ENCODE measurements at regions not wholly inside any gene's neighbourhood (a gene's known extent, or its start where the extent isn't known, plus 50 kb on each side); places are given as distances from the start of the nearest gene placed in this dataset.

GRCh38 chr10:117460846-117461765 is 81.4 kb upstream of the EMX2 start:
- TF ChIP-seq CTCF (IDR thresholded peaks at IDR 0.05) = no peak
- Histone ChIP-seq H3K27ac (ENCODE audit: low read length) (no peak overlapping the region), H3K9me3 (ENCODE audit: control insufficient read depth, insufficient read depth, low read length) (no peaks in the 10 kb centered on the region), H3K36me3 (ENCODE audit: control insufficient read depth, insufficient read depth, low read length) (no peaks in the 10 kb centered on the region), H3K27me3 (ENCODE audit: control insufficient read depth, insufficient read depth, low read length) (peaks cover 12% of the 10 kb centered on the region), H3K4me3 (ENCODE audit: low read length) (no peak overlapping the region), H3K4me1 (ENCODE audit: control insufficient read depth, insufficient read depth, low read length) (peaks cover 14% of the 10 kb centered on the region)
- whole genome bisulfite sequencing (ENCODE audit: insufficient coverage) = 90% methylated on average over 6 of the region's 7 CpGs
- DNase-seq = no peak
- peaks cover 12 to 13% of the 10 kb centered on the region in 2 donors for H3K27me3 Mint-ChIP-seq (ENCODE audit: low read depth in 2 of 2)
- no peak overlapping the region for H3K27ac Mint-ChIP-seq
- no peaks in the 10 kb centered on the region for H3K36me3 Mint-ChIP-seq
- intact Hi-C loops (cut with micrococcal nuclease) = no loop called here
- H3K4me1 Mint-ChIP-seq = no peaks in the 10 kb centered on the region
- H3K4me3 Mint-ChIP-seq = no peak overlapping the region
- H3K9me3 Mint-ChIP-seq = no peaks in the 10 kb centered on the region
- ATAC-seq = no peak

GRCh38 chr10:117458571-117458970 is 83.3 kb upstream of the PDZD8 start:
- no peak overlapping the region for H3K4me3 Mint-ChIP-seq
- no peaks in the 10 kb centered on the region for H3K9me3 Mint-ChIP-seq
- H3K36me3 Mint-ChIP-seq = no peaks in the 10 kb centered on the region
- no peak for DNase-seq
- peaks cover 0 to 8% of the 10 kb centered on the region in 2 donors for H3K4me1 Mint-ChIP-seq
- no peak for ATAC-seq
- intact Hi-C loops (cut with micrococcal nuclease) = no loop called here
- no peak overlapping the region for H3K27ac ChIP-seq (ENCODE audit: low read length)
- H3K36me3 ChIP-seq (ENCODE audit: control insufficient read depth, insufficient read depth, low read length) = no peaks in the 10 kb centered on the region
- TF ChIP-seq CTCF (IDR thresholded peaks at IDR 0.05) = no peak
- WGBS (ENCODE audit: insufficient coverage) = 71% methylated on average over 3 of the region's 4 CpGs
- H3K9me3 ChIP-seq (ENCODE audit: control insufficient read depth, insufficient read depth, low read length) = peaks cover 10% of the 10 kb centered on the region
- peaks cover 17% of the 10 kb centered on the region for H3K27me3 ChIP-seq (ENCODE audit: control insufficient read depth, insufficient read depth, low read length)
- peaks cover 13 to 25% of the 10 kb centered on the region in 2 donors for H3K27me3 Mint-ChIP-seq (ENCODE audit: low read depth in 2 of 2)
- no peak overlapping the region for H3K27ac Mint-ChIP-seq
- H3K4me1 ChIP-seq (ENCODE audit: control insufficient read depth, insufficient read depth, low read length) = peaks cover 31% of the 10 kb centered on the region
- no peak overlapping the region for H3K4me3 ChIP-seq (ENCODE audit: low read length)

DNA sequence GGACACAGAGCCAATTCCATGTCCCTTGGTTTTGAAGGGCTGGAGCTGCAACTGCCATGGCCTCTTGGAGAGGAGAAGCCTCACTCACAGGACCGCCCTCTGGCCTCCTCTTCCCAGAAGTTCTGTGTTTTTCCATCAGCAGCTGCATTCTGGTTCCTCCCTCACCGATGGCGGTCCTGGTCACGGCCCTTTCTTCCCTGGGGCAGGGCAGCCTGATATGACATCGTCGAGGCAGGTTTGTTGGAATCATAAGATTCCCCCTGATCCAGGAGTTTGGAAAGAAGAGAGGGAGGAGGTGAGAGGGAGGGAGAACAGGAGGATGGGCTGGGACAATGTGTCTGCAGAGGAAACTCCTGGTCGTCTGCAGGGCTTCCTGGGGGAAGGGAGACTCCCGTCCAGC is 82.7 kb upstream of the PDZD8 start:
- Mint-ChIP-seq H3K36me3 (peaks cover 6% of the 10 kb centered on the region), H3K27ac (no peak overlapping the region), H3K4me1 (peaks cover 0 to 8% of the 10 kb centered on the region in 2 donors), H3K4me3 (no peak overlapping the region), H3K9me3 (no peaks in the 10 kb centered on the region), H3K27me3 (ENCODE audit: low read depth in 2 of 2) (peaks cover 19 to 32% of the 10 kb centered on the region in 2 donors)
- Histone ChIP-seq H3K4me1 (ENCODE audit: control insufficient read depth, insufficient read depth, low read length) (peaks cover 31% of the 10 kb centered on the region), H3K36me3 (ENCODE audit: control insufficient read depth, insufficient read depth, low read length) (no peaks in the 10 kb centered on the region), H3K27ac (ENCODE audit: low read length) (no peak overlapping the region), H3K4me3 (ENCODE audit: low read length) (no peak overlapping the region), H3K27me3 (ENCODE audit: control insufficient read depth, insufficient read depth, low read length) (peaks cover 17% of the 10 kb centered on the region), H3K9me3 (ENCODE audit: control insufficient read depth, insufficient read depth, low read length) (peaks cover 11% of the 10 kb centered on the region)
- no peak for TF ChIP-seq CTCF (IDR thresholded peaks at IDR 0.05)
- ATAC-seq = no peak
- intact Hi-C loops (cut with micrococcal nuclease) = no loop called here
- no peak for DNase-seq
- 70% methylated on average over 8 of the region's 8 CpGs for WGBS (ENCODE audit: insufficient coverage)

Measured in natural killer cell (primary cell).